ENCODE measurements at regions not wholly inside any gene's neighbourhood (a gene's known extent, or its start where the extent isn't known, plus 50 kb on each side); places are given as distances from the start of the nearest gene placed in this dataset.

- no peak overlapping the region for H2AFZ ChIP-seq (ENCODE audit: low read depth, low read length, poor library complexity, severe bottlenecking)
- H3K9ac ChIP-seq (ENCODE audit: low read length): no peak overlapping the region
- H4K20me1 ChIP-seq (ENCODE audit: insufficient read depth): no peaks in the 10 kb centered on the region
- no peak overlapping the region for H3K27ac ChIP-seq (ENCODE audit: low read depth, low read length)
- H3K4me3 ChIP-seq (replicated peaks in 1 of 2; ENCODE audit: low read depth in 1 of 2, low read length in 2 of 2): no peak overlapping the region
- ChIA-PET POLR2A (no interaction called here), RAD21 (ENCODE audit: low non-redundant PET in 1 of 2, low total read pairs in 2 of 2, uncharacterized antibody in 2 of 2, unreplicated experiment in 2 of 2) (no interaction called here), CTCF (no interaction called here)
- no peak for ATAC-seq
- H3K9me2 ChIP-seq (ENCODE audit: insufficient read depth): no peaks in the 10 kb centered on the region
- no peaks in the 10 kb centered on the region for H3K27me3 ChIP-seq (ENCODE audit: insufficient read depth, low read length)
- no peaks in the 10 kb centered on the region for H3K4me1 ChIP-seq (ENCODE audit: control insufficient read depth in 1 of 2, insufficient read depth in 2 of 2, low read length in 2 of 2)
- H3K4me2 ChIP-seq (ENCODE audit: low read length): no peak overlapping the region
- H3K9me3 ChIP-seq (ENCODE audit: control insufficient read depth in 1 of 2, insufficient read depth in 1 of 2, low read depth in 1 of 2, low read length in 2 of 2): no peaks in the 10 kb centered on the region
- no peaks in the 10 kb centered on the region for H3K79me2 ChIP-seq (ENCODE audit: insufficient read depth, low read length)
- no peak for DNase-seq (ENCODE audit: low read depth, low spot score)
- intact Hi-C loops (cut with micrococcal nuclease): no loop called here
- no peaks in the 10 kb centered on the region for H3K36me3 ChIP-seq (ENCODE audit: control insufficient read depth in 1 of 2, insufficient read depth in 2 of 2, low read length in 2 of 2)
- no TSS peak for BruUV-seq (replicated peaks)
- TF ChIP-seq ATF3 (IDR thresholded peaks at IDR 0.05) (no peak), REST (IDR thresholded peaks at IDR 0.05; ENCODE audit: low read depth) (no peak), FOSL1 (IDR thresholded peaks at IDR 0.05; ENCODE audit: low read depth) (no peak)
Observed at GRCh38 chr7:26951407-26951950, 87.1 kb upstream of the SKAP2 start.

- no peaks in the 10 kb centered on the region for H4K20me1 ChIP-seq (ENCODE audit: insufficient read depth)
- H2AFZ ChIP-seq (ENCODE audit: low read depth, low read length, poor library complexity, severe bottlenecking): peak overlapping the region; percentile 24
- H3K4me2 ChIP-seq (ENCODE audit: low read length): no peak overlapping the region
- H3K4me3 ChIP-seq (replicated peaks in 1 of 2; ENCODE audit: low read depth in 1 of 2, low read length in 2 of 2): no peak overlapping the region
- RAD21 ChIA-PET (ENCODE audit: low non-redundant PET in 1 of 2, low total read pairs in 2 of 2, uncharacterized antibody in 2 of 2, unreplicated experiment in 2 of 2): no interaction called here
- H3K9ac ChIP-seq (ENCODE audit: low read length): no peak overlapping the region
- POLR2A ChIA-PET: no interaction called here
- no peak for DNase-seq (ENCODE audit: low read depth, low spot score)
- no peaks in the 10 kb centered on the region for H3K9me3 ChIP-seq (ENCODE audit: control insufficient read depth in 1 of 2, insufficient read depth in 1 of 2, low read depth in 1 of 2, low read length in 2 of 2)
- BruUV-seq (replicated peaks): no TSS peak
- intact Hi-C loops (cut with micrococcal nuclease): no loop called here
- ATAC-seq: no peak
- CTCF ChIA-PET: no interaction called here
- H3K4me1 ChIP-seq (ENCODE audit: control insufficient read depth in 1 of 2, insufficient read depth in 2 of 2, low read length in 2 of 2): no peaks in the 10 kb centered on the region
- TF ChIP-seq MAX (IDR thresholded peaks at IDR 0.05) (no peak), EGR1 (IDR thresholded peaks at IDR 0.05; ENCODE audit: low read depth) (no peak), TCF7L2 (IDR thresholded peaks at IDR 0.05; ENCODE audit: borderline replicate concordance, extremely low read depth, insufficient read depth, insufficient read length) (no peak), SRF (IDR thresholded peaks at IDR 0.05; ENCODE audit: low read depth) (no peak), CTCF (IDR thresholded peaks at IDR 0.05 in 2 of 3, conservative IDR thresholded peaks at IDR 0.05 in 1 of 3; ENCODE audit: borderline replicate concordance in 1 of 3, insufficient read depth in 1 of 3, low read depth in 2 of 3, low read length in 2 of 3) (no peak), JUND (IDR thresholded peaks at IDR 0.05) (no peak), EZH2 (IDR thresholded peaks at IDR 0.05) (no peak), CEBPB (IDR thresholded peaks at IDR 0.05; ENCODE audit: low read depth) (no peak), ZNF274 (IDR thresholded peaks at IDR 0.05; ENCODE audit: low read depth, low read length) (no peak), FOSL1 (IDR thresholded peaks at IDR 0.05; ENCODE audit: low read depth) (no peak)
- no peaks in the 10 kb centered on the region for H3K27me3 ChIP-seq (ENCODE audit: insufficient read depth, low read length)
- H3K9me2 ChIP-seq (ENCODE audit: insufficient read depth): no peaks in the 10 kb centered on the region
- H3K27ac ChIP-seq (ENCODE audit: low read depth, low read length): no peak overlapping the region
- no peaks in the 10 kb centered on the region for H3K36me3 ChIP-seq (ENCODE audit: control insufficient read depth in 1 of 2, insufficient read depth in 2 of 2, low read length in 2 of 2)
- H3K79me2 ChIP-seq (ENCODE audit: insufficient read depth, low read length): no peaks in the 10 kb centered on the region
Observed at GRCh38 chr7:26950889-26951288, 86.5 kb upstream of the SKAP2 start.

Measured in HCT116 (cell line).